Urothelium cell line (cell line): ENCODE measurements at regions not wholly inside any gene's neighbourhood (a gene's known extent, or its start where the extent isn't known, plus 50 kb on each side); places are given as distances from the start of the nearest gene placed in this dataset.
"Not testable (repeated sequence)": the region's sequence is repeated elsewhere in the genome, so short reads cannot be mapped to it uniquely, and the experiment has no call there.

Experiments used
- DNase-seq: peaks from one replicate; pipeline ENCODE4 v3.0.0; 2011; ENCODE audit warnings: low spot score, mixed read lengths
- FAIRE-seq: peaks from 2 replicates; lab custom pipeline; 2011; peaks lifted over from hg19 to GRCh38; lab: Jason Lieb, UNC

- DNase-seq (no peak), FAIRE-seq (no peak)
Measured at GRCh38 chr14:94850309-94851211, 80.6 kb upstream of the GSC start.

GRCh38 chr14:94844593-94845152 lies 74.8 kb upstream of the GSC start:
- no peak for FAIRE-seq

GRCh38 chr14:94840467-94840866 lies 70.6 kb upstream of the GSC start:
- DNase-seq (no peak), FAIRE-seq (no peak)

More at GRCh38 chr14:94844593-94845152, 74.8 kb upstream of the GSC start:
- no peak for DNase-seq

GRCh38 chr14:94839348-94839747 lies 69.4 kb upstream of the GSC start:
- FAIRE-seq (no peak), DNase-seq (no peak)

- DNase-seq (no peak), FAIRE-seq (no peak)
Measured at GRCh38 chr14:94836849-94837248, 66.9 kb upstream of the GSC start.

- DNase-seq = no peak
- FAIRE-seq = no peak
Measured at GRCh38 chr14:94833633-94834032, 63.7 kb upstream of the GSC start.

- DNase-seq (no peak), FAIRE-seq (no peak)
Measured at GRCh38 chr14:94831085-94831484, 61.2 kb upstream of the GSC start.

- FAIRE-seq (no peak), DNase-seq (no peak)
Measured at GRCh38 chr14:94827711-94828447, 58.0 kb upstream of the GSC start.

- FAIRE-seq = no peak
Measured at GRCh38 chr14:94826774-94827173, 56.9 kb upstream of the GSC start.

GRCh38 chr14:94823556-94824341 lies 53.8 kb upstream of the GSC start:
- FAIRE-seq = no peak
- peak; percentile 26 for DNase-seq

More at GRCh38 chr14:94826774-94827173, 56.9 kb upstream of the GSC start:
- no peak for DNase-seq

- no peak for FAIRE-seq
- DNase-seq = no peak
Measured at GRCh38 chr14:94821705-94822104, 51.8 kb upstream of the GSC start.

- FAIRE-seq, DNase-seq: not testable (repeated sequence)
Measured at GRCh38 chr14:94820932-94821331, 51.0 kb upstream of the GSC start.
